ENCODE measurements at regions not wholly inside any gene's neighbourhood (a gene's known extent, or its start where the extent isn't known, plus 50 kb on each side); places are given as distances from the start of the nearest gene placed in this dataset.
A peak's percentile ranks its signal among the peaks of the same experiment; 100 is the strongest.

GRCh38 chr9:18358325-18358724 is 115.6 kb upstream of the ADAMTSL1 start:
- DNase-seq: no peak

DNA sequence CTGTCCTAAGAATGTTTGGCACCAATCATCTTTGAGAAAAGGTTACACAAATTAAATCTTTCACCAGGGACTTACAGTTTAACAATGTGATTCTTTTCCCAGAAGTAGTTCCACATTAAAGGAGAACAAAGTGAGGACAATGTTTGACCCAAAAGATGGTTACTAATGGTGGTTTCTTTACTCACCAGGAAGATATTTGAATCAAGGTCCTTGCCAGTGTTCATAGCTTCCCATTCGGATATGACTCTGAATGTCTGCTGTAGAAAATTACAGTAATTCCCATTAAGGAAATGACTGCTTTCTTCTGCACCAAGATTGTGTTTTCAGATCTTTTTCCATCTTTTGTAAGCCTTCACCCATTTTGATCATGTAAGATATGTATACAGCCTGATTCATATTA is 114.6 kb upstream of the ADAMTSL1 start:
- DNase-seq: no peak

- DNase-seq: peak; percentile 12
Measured at GRCh38 chr9:18360005-18360404, 113.9 kb upstream of the ADAMTSL1 start.

- DNase-seq: no peak
Measured at GRCh38 chr9:18361646-18362045, 112.3 kb upstream of the ADAMTSL1 start.

GRCh38 chr9:18362166-18362565 is 111.8 kb upstream of the ADAMTSL1 start:
- DNase-seq: no peak

DNA sequence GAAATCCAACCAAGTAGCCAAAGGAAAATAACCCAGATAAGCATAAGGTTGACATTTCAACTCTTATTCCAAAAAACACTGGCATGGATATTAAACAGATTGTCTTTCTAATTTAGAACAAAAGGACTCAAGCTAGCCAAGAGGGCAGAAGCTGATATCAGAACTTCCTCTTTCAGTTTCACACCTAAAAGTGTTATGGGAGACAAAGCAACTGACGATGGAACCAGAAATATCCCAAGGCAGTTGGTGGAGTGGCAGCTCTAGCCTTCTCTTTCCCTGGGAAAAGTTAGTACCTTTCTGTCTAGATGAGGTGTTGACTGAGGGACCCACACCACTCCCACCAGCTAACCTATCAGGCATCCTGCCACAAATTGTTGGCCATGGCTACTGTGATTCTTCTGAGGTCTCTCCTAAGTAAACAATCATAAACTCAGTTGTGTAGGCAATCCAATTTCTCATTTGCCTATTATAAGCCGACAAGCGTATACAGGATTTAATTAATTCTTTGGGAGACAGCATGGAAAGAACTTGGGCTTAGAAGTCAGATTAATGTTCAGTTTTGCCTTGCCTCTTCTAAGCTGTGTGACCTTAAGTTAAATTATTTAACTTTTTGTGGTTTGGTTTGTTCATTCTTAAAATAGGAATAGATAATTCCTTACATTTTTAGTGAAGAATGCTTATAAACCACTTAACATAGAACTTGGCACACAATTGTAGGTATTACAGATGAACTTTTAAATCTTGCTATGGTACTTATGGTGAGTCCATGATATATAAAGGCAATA is 110.9 kb upstream of the ADAMTSL1 start:
- DNase-seq: peak in 1 of 2 experiments; percentile 3

GRCh38 chr9:18365651-18366050 is 108.3 kb upstream of the ADAMTSL1 start:
- no peak for DNase-seq

- no peak for DNase-seq
Measured at GRCh38 chr9:18366184-18366583, 107.8 kb upstream of the ADAMTSL1 start.

DNA sequence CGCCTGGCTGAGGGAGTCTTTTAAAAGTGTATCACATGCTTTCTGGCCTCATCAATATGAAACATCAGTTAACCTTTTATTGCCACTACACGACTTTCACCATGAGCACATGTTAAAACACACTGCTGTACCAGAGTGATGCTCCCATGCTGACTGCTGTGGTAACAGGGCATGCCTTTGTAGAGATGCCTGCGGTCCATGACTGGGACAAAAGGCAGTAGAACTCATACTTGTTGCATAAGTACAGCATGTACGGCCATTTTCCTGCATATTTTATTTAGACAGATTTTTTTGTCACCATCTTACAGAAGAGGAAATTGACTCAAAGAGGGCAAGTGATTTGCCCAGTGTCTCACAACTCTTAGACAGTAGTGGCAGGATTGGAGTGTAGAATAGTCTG is 105.7 kb upstream of the ADAMTSL1 start:
- no peak for DNase-seq

- DNase-seq: no peak
Measured at GRCh38 chr9:18371141-18371540, 102.8 kb upstream of the ADAMTSL1 start.

- DNase-seq: no peak
Measured at GRCh38 chr9:18371621-18372020, 102.3 kb upstream of the ADAMTSL1 start.

DNA sequence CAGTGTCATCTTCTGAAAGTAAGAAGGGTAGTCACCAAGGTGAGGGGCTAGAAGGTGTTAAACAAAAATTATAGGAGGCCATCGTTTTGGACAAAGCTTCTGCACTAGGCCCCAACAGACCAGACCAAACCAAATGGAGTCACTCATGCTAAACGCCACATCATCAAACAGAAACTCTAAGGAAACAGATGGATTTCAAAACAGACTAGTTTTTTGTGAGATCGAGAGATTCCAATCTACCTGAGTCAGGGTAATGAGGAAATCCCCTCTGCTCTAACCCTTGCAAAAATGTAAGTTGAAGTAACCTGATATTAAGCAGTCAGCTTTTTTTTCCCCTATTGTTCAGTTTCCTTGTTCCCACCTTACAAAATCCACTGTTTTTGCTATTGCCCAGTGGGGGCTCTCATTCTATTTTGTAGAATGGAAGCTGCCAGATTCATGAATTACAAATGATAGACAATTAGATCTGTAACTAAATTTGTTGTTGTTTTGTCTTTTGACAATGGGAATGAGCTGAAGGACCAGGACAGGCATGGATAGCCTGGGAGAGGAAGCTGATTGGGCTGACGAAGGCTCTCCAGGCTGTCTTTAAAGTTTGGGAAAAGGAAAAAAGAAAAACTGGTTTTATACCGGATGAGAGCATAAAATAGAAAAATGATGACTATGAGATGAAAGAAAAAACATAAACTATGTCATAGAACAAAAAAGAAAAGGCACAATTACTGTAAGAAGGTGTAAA is 94.7 kb upstream of the ADAMTSL1 start:
- DNase-seq: no peak

- DNase-seq: no peak
Measured at GRCh38 chr9:18382243-18382642, 91.7 kb upstream of the ADAMTSL1 start.

DNA sequence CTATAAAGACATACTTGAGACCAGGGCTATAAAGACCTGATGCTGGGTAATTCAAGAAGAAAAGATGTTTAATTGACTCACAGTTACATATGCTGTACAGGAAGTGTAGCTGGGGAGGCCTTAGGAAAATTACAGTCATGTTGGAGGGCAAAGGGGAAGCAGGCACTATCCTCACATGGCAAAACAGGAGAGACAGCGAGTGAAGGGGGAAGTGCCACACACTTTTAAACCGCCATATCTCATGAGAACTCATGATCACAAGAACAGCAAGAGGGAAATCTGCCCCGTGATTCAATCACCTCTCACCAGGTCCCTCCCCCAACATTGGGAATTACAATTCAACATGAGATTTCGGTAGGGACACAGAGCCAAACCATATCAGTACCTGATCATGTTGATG is 89.9 kb upstream of the ADAMTSL1 start:
- DNase-seq: peak; percentile 1 to 2

DNA sequence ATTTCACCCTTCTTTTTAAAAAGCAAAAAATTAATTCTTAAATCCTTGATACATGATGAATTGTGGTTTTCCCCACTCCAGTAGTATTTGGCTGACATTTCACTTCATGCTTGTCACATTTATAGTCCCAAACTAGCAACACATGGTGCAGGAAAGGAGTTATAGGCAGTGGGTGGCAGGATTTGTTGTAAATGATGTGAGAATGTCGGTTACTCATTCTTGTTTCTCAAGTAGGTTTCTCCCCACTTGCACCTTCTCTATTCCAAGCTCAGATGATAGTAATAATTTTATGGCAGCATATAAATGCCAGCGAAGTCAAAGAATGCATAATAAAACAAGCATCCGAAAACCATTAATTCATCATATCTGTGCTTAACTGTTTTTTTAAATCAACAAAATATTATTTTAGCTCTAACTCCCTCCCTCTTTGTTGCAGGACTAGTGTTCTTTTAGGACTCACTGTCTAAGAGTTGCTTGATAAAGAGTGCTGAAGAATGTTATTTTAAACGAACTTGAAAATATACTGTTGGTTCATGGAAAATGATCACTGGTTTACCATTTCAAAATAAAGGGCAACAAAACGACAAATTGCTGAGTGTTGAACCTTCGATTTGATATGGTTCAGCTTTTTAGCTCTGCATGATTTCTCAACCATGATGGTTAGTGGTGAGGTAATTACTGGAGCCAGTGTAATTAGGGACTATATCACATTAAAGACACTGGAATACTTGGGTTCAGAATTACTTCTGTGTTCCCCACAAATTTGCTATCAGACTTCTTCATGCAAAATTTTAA is 88.1 kb upstream of the ADAMTSL1 start:
- DNase-seq: no peak

DNA sequence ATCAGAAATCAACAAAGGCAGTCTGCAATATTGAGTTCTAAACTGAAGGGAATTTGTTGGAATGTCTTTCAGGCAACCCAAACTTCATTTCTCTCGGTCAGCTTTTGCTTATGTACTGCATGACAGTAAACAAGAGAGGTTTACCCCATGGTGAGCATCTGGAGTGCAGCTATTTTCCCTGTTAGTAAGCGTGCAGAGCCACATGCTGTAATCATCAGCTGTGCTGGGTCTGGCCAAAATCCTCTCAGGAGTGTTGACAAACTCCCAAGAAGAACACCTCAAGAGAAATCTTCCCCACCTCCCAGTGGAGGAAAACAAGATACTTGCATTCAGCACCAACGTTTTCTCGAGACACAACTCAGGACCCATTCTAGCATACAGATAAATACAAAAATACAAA is 83.6 kb upstream of the ADAMTSL1 start:
- DNase-seq: no peak

DNA sequence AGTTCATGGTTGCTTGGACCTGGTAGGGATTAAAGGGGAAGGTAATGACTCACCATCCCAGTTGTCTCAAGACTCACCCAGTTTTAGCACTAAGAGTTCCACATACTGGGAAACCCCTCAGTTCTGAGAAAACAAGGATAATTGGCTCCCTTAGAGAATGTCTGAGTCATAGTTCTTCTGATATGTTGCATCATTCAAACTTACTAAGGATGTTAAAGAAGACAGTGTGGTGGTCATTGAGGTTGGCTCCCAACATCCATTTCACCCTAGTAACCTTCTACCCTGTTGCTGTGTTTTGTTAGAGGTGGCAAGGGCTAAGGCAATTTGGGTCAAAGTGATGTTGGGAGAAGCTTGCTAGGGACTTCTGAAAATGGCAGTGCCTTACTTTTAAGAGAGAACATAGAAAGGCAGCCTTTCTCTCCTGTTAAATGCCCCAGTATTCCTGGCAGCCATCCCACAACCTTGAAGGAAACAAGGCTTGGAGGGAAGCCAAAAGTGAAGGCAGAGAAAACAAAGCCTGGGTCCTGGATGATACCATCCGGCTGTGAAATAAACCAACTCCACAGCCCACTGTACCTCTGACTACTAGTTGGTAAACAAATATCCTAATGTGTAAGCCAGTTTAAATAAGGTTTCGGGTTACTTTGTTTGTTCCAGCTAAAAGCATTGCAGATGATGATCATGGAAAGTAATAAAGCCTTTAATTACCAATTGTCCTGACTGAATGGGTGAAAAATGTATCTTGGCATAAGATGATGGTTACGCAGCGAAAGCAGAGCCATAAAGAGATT is 80.4 kb upstream of the ADAMTSL1 start:
- DNase-seq: peak in 1 of 2 experiments; percentile 0

- DNase-seq: no peak
Measured at GRCh38 chr9:18394847-18395351, 79.1 kb upstream of the ADAMTSL1 start.

DNA sequence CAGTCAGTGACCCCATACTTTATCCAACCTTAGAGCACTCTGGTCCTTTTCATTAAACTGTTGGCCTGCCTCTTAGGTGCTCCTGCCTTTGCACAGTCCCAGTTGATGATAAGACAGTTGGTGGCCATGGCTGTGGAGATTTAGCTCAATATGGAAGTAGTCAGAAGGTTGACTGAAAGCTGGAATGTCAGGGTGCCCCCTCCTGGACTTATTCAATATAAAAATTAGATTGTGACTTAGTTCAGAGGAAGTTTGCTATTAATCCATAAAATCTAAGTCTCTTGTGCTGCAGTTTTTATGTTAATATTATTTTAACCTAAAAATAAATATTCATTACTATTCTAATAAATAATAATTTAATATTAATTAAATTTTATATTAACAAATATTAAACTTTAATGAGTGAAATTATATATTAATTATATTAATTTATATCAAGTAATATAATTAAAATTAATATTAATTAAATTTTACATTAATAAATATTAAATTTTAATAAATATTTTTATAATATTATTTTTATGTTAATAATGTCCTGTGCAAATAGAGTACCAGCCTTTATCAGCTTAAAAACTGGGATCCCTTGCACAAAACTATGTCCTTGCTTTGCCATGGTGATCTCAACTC is 77.7 kb upstream of the ADAMTSL1 start:
- DNase-seq: peak; percentile 1 to 2

DNA sequence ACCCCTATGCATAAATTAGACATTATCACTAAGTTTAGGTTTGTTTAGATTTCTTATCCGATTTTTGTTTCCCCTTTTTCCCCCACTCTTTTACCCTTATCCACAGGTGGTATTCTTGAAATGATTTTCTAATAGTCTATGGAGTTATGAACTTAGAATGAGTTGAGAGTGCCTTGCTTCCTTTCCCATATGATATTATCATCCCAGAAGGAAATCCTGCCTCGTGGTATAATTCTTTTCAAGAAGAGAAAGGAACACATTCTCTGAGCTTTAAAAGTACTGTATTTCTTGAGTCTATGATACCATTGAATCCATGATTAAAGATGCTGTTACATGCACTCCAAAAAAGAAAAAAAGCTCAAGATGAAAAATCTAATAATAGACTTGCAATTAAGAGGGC is 76.9 kb upstream of the ADAMTSL1 start:
- no peak for DNase-seq

GRCh38 chr9:18398038-18398437 is 75.9 kb upstream of the ADAMTSL1 start:
- no peak for DNase-seq

DNA sequence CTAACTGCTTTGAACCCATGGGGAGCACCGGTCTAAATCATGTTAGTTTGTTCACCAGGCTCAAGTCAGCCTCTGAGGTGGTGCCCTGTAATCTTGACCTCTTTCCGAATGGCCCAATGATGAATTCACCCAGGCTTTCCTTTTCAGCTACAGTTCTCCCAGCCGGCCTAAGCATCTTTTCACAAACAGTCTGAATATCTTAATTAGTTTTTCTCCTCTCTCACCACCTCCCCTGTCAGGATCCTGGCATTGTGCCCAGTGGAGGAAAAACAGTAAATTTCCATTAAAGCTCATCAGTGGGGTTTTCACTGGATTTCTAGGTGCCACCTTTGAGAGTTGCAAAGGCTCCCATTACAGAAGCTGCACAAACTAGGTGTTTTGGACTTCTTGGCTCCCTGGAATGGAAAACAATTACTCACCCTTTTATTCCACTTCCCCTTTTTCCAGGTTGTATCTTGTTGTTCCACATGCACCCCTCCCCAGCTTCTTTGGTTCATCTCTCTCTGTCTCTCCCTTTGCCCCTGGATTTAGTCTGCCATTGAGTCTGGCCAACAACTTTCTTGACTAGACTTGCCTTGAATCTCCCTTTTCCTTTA is 69.4 kb upstream of the ADAMTSL1 start:
- no peak for DNase-seq
